GM19023 (cell line): ENCODE measurements at regions not wholly inside any gene's neighbourhood (a gene's known extent, or its start where the extent isn't known, plus 50 kb on each side); places are given as distances from the start of the nearest gene placed in this dataset.
"Not testable (repeated sequence)": the region's sequence is repeated elsewhere in the genome, so short reads cannot be mapped to it uniquely, and the experiment has no call there.

Source experiments
- ATAC-seq: cut with Tn5 transposase; IDR thresholded peaks from one replicate; pipeline ENCODE4 v1.9.1; 2021; ENCODE audit warnings: mild to moderate bottlenecking, moderate library complexity; ENCODE audit not compliant: unreplicated experiment

- no peak for ATAC-seq
These were observed 602.3 kb upstream of the MMS22L start for GRCh38 chr6:97885325-97885724.

DNA sequence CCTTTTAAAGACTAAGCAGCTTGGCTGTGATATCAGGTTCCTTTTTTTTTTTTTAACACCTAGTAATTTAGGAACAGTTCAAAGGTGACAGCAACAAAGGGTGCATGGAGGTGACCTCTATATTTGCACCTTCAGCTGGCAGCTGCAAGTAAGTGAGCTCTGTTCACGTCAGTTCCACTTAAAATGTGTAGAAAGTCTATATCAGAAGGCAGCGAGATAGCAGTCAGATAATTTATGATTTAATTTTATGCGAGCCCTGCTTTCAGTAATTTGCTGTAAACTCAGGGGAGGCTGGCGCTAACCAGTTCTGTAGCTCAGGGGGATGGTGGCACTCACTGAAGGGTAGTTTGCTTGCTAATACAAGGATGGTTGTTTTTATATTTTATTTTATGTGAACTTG lies 602.8 kb upstream of the MMS22L start:
- no peak for ATAC-seq

- no peak for ATAC-seq
These were observed 618.5 kb upstream of the MMS22L start for GRCh38 chr6:97901531-97901930.

GRCh38 chr6:97909380-97909779 lies 626.4 kb upstream of the MMS22L start:
- ATAC-seq, result no peak

DNA sequence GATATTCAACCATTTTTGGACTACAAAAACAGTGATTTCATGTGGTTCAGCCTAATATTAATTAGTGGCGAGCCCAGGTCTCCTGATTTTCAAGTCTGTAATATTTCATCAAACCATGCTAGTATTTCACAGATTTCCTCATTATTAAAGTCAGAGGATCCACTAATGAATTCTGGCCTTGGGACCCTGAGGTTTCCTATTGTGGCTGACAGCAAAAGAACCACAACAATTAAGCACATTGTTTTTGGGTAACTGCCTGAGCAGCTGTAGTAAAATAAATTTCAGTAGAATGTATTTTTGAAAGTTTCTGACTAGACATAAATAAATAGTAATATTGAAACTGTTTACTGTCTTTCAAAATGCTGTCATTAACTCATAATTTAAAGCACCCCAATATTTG lies 630.7 kb upstream of the MMS22L start:
- ATAC-seq, result no peak

DNA sequence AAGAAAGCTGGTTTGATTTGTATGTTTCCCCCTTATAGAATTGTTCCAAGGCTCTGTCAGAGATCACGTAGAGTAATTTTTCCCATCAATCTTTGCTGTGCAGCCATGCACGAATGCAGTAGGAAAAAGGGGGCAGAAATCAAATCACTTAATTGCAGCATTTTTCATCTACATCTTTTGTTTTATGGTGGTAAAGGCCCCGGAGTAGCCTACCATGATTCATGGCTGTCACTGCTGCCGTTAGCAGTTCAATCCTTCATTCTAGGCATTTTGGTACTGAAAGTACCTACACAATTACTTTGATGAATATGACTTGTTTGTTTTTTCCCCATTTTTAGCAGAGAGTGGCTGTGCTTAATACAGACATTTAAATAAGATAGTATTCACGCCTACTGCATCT lies 631.9 kb upstream of the MMS22L start:
- ATAC-seq, result no peak

- ATAC-seq, result no peak
These were observed 632.5 kb upstream of the MMS22L start for GRCh38 chr6:97915537-97915936.

DNA sequence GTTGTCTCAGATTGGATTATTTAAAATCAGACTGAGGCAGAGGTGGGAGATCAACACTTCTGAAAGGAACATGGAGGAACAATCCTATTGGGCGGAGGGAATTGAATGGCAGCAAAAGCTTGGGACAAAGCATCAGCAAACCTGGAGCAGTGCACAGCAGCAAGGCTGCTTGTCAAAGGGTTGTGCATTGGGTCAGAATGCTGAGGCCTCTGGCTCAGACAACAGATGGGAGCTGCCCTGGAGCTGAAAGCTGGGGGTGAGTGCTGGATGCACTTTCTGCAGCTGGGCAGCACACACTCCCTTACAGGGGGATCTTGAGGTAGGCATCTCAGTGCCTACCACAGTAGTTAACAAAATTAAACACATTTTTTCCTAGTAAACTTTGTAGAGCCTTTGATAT lies 634.4 kb upstream of the MMS22L start:
- ATAC-seq, result no peak

- no peak for ATAC-seq
These were observed 636.0 kb upstream of the MMS22L start for GRCh38 chr6:97919046-97919445.

DNA sequence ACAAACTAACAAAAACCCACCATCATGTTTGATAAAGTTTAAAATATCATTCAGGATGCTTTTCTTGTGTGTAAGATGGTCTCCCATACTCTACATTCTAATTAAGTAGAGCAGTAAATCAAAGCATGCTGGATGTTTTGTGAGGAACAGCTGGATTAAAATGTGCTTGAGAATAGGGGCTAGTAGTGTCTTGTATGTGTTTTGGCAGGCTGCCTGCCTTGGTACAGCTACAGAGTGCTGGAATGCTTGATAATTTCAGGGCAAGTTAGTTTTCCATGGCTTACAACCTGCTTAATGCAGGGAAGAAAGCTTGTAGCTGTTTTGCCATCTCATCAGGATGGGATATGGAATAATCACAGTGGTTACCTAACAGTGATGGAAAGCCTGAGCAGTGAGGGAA lies 636.6 kb upstream of the MMS22L start:
- no peak for ATAC-seq

DNA sequence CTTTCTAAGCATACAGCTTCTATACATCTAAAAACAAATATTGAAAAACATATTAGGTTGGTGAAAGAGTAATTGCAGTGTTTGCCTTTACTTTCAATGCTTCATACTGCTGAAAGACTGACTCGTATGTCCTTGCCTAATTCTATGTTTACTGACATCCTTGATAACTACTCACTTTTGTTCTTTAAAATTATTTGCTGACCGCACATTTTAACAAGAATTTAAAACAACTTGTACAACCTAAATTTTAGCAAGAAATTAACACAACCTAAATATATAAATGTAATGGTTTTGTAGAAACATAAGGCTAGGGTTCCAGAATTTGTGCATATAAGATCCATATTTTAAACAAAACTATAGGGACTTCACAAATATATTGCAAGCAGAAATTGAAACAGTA lies 640.2 kb upstream of the MMS22L start:
- no peak for ATAC-seq

- ATAC-seq, result no peak
These were observed 642.5 kb upstream of the MMS22L start for GRCh38 chr6:97925504-97925903.

GRCh38 chr6:97939440-97940168 lies 656.6 kb upstream of the MMS22L start:
- no peak for ATAC-seq

DNA sequence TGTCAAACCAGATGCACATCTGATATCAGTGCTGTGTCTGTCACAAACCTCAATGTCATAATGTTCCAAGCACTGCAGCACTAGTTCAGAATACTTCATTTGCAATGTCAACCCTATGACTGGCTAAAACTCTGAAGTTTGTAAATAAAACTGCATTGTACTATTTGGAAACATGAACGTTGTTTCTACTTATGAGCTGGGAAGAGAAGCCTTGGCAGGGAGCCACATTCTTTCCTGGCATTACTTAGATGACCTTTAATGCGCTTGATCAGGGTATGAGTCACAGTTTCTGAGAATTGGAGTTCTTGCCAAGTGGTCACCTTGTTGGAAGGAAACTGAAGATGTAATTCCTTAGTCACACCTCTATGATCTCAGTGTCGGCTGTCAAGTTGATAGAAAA lies 664.8 kb upstream of the MMS22L start:
- ATAC-seq, result no peak

- no peak for ATAC-seq
These were observed 675.1 kb upstream of the MMS22L start for GRCh38 chr6:97958134-97958533.

DNA sequence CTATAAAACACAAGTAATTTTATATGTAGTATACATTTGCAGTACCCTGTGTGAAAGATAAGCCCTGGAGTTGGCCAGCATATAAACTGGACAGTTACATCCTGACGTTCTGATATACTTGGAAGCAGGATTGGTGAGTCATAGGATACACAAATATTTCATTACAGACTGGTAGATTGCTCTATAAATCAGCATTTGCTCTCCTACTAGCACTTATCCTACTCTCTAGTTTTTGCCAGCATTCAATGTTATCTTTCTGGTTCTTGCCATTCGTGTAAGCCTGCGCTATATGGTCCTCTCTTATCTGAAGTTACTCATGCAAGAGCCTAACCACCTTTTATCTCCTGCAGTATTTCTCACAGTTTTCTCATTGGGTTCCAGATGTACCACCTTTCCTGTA lies 680.2 kb upstream of the MMS22L start:
- ATAC-seq, result no peak

DNA sequence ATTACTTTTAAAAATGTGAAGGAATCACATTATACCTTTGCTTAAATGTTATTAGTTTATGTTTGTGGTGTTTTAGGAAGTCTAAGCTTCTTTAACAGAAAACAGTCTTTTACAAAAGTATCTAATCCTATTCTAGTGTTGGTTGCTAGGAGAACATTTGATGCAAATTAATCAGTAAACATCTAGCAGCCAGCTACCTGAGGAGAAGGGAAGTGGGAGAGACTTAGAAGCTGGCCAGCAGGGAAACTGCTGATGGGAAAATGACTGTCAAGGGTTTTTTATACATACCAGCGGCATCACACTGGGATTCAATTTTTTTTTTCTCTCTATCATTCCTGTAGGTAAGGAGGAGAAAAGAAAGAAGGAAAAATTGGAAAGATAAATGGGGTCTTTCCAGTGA lies 686.0 kb upstream of the MMS22L start:
- ATAC-seq, result no peak

- no peak for ATAC-seq
These were observed 694.1 kb upstream of the MMS22L start for GRCh38 chr6:97977084-97977483.

- no peak for ATAC-seq
These were observed 695.8 kb upstream of the MMS22L start for GRCh38 chr6:97978855-97979271.

GRCh38 chr6:97979285-97979684 lies 696.3 kb upstream of the MMS22L start:
- ATAC-seq, result not testable (repeated sequence)

GRCh38 chr6:97989451-97989850 lies 706.4 kb upstream of the MMS22L start:
- no peak for ATAC-seq

DNA sequence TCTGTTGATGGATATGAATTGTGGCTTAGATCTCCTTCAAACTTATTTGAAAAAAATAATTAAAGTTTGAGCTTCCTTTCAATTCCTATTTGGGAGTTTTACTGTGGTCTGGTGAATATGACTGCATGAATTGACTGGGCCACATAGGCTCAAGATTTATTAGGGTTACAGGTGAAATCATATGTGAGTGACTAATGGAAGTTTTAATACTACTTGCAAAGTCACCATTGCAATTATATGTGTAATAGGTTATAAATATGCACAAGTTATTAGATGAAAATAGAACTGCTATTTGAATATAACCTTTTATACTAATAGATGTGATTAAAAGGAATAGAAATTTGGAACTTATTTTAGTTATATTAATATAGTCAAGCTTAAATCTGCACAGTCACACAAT lies 712.1 kb upstream of the MMS22L start:
- ATAC-seq, result no peak

GRCh38 chr6:98002678-98003077 lies 719.7 kb upstream of the MMS22L start:
- no peak for ATAC-seq
